LoVo (cell line): ENCODE measurements at regions not wholly inside any gene's neighbourhood (a gene's known extent, or its start where the extent isn't known, plus 50 kb on each side); places are given as distances from the start of the nearest gene placed in this dataset.
A peak's percentile ranks its signal among the peaks of the same experiment; 100 is the strongest.

Experiments
- DNase-seq: peaks from one replicate; pipeline ENCODE4 v3.0.0-alpha.2; 2016; ENCODE audit warnings: low spot score

GRCh38 chr22:22420580-22420979, 88.0 kb downstream of the ZNF280B start:
- DNase-seq, result no peak

- DNase-seq, result no peak
Observed at GRCh38 chr22:22421392-22421791, 87.2 kb downstream of the ZNF280B start.

DNA sequence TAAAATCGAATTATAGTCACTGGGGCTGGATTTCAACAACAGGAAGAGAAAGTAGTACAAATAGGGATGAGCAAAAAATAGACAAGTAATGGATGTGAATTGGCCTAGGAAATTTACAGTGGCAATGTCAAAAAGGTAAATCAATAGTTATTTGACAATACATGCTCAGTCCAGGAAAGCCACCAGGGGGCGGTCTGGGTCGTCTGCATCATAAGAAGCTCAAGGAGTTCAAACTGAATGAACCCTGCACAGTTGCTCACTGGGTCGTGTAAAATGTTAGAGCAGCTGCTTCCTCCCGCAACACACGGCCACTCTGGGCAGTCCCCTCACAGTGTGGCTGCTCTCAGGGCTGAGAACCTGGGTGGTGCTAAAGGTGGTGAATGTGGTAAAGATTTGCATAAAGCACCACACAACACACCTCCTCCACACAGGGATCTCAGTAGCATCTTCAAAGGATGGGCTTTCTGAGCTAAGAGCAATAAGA, 85.9 kb downstream of the ZNF280B start:
- DNase-seq, result peak; percentile 56

DNA sequence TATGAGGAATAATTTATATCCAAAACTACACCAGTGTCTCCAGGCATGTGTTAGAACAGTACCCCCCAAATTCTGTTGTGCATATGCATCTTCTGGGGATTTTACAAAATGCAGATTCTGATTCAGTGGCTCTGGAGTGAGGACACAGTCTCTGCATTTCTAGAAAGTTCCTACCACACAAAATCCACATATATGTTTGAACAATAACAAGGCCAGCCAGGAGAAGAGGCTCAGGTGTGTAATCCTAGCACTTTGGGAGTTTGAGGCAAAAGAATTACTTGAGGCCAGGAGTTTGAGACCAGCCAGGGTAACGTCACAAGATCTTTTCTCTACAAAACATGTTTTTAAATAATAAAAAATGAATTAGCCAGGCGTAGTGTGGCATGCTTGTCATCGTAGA, 84.9 kb downstream of the ZNF280B start:
- no peak for DNase-seq

DNA sequence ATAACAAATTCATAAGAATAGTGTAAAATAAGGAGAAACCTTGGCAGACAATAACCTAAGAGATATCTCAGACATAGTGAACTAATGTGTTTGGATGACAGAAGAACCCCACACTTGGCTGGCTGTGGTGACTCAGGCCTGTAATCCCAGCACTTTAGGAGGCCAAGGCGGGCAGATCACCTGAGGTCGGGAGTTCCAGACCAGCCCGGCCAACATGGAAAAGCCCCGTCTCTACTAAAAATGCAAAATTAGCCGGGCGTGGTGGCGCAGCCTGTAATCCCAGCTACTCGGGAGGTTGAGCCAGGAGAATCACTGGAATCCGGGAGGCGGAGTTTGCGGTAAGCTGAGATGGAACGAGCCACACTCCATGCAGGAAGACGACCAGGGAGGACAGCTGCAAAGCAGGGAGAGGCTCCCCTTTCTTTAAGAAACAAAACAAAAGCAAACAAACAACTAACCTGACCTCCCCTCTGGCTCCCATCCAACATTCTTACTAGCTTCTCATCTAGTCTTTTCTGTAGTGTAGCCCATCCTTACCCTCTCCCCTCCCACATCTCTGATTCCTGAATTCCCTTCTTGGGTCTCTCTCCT, 84.2 kb downstream of the ZNF280B start:
- no peak for DNase-seq

- DNase-seq, result no peak
Observed at GRCh38 chr22:22424956-22425355, 83.6 kb downstream of the ZNF280B start.

- DNase-seq, result no peak
Observed at GRCh38 chr22:22425356-22425755, 83.2 kb downstream of the ZNF280B start.

DNA sequence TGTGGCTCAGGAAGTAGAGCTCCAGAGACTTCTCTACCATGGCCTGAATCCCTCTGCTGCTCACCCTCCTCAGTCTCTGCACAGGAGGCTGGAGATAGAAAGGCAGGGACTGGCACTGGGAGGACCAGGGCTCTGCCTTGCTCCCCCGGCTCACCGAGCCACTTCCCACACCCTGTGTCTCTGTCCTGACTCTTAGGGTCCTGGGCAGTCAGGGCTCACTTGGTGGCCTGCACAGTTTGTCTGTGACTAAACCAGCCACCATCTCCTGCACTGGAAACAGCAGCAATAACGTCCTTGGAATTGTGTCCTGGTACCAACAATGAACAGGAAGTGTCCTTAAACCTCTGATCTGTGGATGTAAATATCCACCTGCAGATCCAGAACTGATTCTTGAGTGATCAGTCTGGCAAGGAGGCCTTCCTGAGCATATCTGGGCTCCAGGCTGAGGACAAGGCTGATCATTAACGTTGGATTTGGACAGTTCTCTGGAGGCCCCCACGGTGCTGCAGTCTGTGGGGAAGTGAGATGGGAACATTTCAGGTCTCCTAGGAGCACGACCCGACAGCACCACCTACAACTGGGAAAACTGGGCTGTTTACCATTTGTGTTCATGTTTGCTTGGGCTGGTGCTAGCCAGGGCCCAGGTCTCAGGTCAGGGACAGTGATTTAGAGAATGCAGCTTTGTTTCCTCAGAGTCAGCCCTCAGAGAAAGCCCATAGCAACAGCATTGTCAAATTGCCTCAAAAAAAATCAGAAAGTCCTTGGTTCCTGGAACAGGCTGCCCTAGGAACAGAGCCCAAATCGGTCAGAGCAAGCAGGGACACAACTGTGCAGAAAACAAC, 82.5 kb downstream of the ZNF280B start:
- DNase-seq, result no peak

GRCh38 chr22:22427542-22428065, 80.9 kb downstream of the ZNF280B start:
- DNase-seq, result no peak

GRCh38 chr22:22428222-22429098, 80.1 kb downstream of the ZNF280B start:
- no peak for DNase-seq

DNA sequence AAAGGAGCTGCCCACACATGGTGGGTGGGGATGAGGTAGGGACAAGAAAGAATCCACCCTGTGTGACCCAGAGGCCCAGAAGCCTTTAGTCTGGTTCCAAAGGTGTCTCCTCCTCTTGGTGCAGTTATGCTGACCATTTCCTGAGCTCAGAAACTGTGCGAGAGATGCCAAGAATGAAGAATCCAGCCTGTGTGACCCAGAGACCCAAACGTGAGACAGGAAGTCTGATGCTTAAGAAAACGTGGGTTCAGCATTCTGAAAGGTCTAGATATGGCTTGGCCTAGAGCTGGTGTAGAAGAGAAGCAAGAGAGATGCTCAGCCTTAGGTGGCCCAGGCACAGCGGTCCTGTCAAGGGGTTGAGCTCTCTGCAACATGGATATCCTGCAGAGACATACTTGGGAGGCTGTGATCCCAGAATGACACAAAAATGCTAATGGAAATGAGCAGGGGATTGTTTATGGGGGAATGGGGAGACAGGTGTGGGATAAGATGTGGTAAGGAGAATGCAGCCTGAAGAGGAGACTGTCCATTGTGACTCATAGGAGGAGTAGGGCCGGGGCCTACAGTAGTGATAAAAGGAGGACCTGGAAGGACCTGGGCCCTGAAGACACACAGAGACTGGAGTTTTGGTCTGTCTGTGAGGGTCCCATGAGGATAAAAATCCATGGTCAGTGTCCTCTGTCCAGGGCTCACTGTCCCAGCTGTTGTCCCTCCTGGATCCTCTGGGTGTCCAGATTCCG, 79.0 kb downstream of the ZNF280B start:
- DNase-seq, result no peak

GRCh38 chr22:22430111-22430820, 78.3 kb downstream of the ZNF280B start:
- no peak for DNase-seq

DNA sequence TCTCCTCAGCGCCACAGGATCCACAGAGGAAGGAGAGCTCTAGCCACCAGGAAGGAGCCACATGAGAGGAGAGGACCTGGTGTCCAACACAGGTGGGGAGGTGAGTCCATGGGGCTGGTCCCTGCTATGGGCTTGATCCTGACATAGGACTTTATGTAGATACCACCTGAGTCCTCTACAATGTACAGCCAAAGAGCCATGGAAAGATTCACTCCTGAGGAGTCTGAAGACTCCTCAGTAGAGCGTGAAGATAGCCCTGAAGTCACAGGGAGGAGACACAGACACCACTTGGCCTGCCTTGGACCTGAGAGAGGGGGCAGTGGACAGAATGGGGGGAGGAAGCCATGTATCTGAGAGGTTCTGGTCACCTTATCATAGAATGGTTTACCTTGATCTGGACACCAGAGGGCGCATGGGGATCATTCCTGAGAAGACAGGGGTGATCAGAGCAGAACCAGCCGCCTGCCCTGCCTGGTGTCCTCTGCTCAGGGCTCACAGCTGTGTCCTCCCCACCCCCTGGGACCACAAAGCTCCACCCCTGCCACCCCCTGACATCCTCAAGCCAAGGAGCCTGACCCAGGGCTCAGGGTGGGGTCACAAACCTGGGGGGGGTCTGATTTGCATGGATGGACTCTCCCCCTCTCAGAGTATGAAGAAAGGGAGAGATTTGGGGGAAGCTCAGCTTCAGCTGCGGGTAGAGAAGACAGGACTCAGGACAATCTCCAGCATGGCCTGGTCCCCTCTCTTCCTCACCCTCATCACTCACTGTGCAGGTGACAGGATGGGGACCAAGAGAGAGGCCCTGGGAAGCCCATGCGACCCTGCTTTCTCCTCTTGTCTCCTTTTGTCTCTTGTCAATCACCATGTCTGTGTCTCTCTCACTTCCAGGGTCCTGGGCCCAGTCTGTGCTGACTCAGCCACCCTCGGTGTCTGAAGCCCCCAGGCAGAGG, 77.0 kb downstream of the ZNF280B start:
- DNase-seq, result peak; percentile 58

DNA sequence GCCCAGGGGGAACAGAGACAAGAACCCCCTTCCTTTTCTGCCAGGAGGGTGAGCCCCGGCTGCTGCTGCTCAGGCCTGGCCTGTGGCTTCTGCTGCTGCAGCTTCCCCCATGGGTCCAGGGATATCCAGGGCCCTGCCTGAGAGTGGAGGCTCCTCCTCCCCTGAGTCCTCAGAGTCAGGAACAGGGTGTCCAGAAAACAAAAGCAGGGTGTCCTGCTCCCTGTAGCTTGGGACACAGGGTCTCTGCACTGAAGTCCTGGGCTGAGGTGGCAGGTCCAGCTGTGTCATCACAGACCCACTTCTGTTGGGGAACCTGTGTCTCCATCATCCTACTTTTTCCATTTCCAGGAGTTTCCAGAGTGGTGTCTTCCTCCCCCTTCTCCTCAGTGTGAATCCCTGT, 76.1 kb downstream of the ZNF280B start:
- no peak for DNase-seq

GRCh38 chr22:22432937-22433336, 75.6 kb downstream of the ZNF280B start:
- no peak for DNase-seq

GRCh38 chr22:22433770-22434169, 74.8 kb downstream of the ZNF280B start:
- no peak for DNase-seq
